Activated CD4-positive, alpha-beta T cell treated with anti-CD3 and anti-CD28 coated beads for 4 hours (primary cell): ENCODE measurements at regions not wholly inside any gene's neighbourhood (a gene's known extent, or its start where the extent isn't known, plus 50 kb on each side); places are given as distances from the start of the nearest gene placed in this dataset.
"Not testable (repeated sequence)": the region's sequence is repeated elsewhere in the genome, so short reads cannot be mapped to it uniquely, and the experiment has no call there.

ENCODE experiments used
- DNase-seq, 2 donors: peaks; one replicate each; pipeline ENCODE4 v3.0.0-alpha.2; 2020

GRCh38 chr1:22196041-22196440 is 53.1 kb upstream of the WNT4 start:
- DNase-seq, result no peak

DNA sequence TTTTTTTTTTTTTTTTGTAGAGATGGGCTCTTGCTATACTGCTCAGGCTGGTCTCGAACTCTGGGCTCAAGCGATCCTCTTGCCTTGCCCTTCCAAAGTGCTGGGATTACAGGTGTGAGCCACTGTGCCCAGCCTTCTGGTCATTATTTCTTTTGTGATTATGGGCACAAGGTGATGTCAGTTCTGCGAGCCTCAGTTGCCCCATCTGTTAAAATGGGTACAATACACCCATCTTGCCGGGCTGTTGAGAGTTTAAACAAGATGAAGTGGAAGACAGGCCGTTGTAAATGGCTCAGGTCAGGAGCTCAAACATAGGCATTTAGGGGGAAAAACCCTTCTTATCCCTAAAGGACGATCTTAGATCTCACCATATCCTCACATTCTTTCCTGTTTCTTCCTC is 53.7 kb upstream of the WNT4 start:
- no peak for DNase-seq

DNA sequence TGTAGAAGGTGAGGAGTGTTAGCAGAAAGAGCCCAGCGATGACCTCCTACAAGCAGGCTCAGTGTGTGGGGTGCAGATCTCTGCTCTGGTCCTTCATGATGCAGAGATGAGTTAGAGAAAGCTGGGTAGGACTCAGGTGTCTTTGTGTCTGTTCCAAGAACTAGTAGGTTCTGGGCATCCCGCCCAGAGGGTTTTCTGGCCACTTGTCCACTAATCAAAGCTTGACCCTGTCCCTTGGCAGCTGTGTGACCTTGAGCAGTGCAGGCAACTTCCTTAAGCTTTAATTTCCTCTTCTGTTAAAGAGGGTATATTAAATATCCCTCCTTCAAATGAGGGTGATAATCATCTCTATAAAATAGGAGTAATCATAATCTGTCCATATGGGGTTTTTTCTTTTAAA is 54.7 kb upstream of the WNT4 start:
- no peak for DNase-seq

GRCh38 chr1:22201023-22201422 is 58.1 kb upstream of the WNT4 start:
- no peak for DNase-seq

- DNase-seq, result no peak
Observed at GRCh38 chr1:22203335-22203734, 60.4 kb upstream of the WNT4 start.

DNA sequence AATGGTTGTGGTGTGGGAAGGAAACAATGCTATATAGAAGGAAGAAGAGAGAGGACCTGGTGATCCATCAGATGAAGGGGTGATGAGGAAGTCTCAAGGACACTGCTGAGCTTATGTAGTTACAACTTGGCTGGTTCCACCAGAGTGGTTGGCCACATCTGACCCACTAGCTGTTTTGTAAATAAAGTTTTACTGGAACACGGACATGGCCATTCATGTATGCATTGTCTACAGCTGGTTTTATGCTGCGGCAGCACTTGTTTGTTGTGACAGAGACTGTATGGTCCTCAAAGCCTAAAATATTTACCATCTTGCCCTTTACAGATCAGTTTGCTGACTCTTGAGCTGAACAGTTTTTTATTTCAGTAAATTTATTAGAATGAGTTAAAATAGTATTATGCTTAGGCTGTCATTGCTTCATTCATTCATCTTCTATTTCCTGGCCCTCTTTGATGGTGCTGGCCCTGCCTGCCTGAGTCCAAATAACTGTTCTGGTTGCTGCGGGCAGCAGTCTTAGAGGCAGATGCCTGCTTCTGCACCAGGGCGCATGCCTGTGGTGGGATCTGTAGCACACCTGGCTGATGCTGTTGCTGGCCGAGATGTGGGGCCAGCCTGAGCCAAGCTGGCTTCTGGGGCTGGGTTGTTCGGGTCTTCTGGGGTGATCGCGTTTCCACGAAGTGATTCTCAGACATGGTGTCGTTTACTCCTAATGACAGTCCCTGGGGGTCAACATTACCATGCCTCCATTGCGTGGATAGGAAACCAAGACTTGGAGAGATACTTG is 61.4 kb upstream of the WNT4 start:
- no peak for DNase-seq

DNA sequence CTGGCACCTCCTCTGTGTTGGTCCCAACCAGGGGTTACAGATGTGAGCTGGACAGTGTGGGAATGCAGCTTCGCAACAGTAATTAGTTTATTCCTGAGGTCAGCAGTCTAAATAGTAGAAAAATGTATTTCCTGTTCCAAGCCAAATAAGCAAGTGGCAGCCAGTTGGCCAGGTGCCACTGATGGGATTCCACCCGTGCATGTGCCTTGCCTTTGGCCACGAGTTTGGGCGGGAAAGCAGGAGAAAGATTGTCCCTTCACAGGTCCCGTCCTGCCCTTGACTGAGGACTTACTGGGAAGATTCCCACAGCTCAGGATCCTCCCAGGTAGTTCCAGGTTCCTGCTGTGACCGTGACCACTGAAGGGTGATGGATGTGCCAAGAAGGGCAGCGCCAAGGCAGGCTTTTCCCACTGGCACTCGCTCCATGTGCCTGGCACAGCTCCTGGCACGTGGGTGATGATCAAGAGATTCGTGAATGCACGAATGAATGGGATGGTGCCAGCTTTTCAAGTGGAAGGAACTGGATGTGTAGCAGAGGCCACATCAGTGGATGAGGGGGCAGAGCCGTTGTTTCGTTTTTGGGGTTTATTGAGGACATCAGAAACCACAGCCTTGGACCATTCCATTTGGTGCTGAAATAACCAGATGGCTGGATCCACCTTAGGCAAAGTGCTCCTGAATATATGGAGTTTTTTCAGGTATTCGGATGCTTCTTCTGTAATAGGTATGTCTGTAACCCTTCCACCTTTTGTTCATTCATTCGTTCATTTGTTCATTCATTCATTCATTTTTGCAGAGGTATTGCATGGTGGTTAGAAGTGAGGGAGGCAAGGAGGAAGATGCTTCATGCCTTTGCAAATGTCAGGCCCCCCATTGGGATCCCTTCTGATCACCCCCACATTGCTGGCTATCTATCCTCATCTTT is 62.4 kb upstream of the WNT4 start:
- no peak for DNase-seq

DNA sequence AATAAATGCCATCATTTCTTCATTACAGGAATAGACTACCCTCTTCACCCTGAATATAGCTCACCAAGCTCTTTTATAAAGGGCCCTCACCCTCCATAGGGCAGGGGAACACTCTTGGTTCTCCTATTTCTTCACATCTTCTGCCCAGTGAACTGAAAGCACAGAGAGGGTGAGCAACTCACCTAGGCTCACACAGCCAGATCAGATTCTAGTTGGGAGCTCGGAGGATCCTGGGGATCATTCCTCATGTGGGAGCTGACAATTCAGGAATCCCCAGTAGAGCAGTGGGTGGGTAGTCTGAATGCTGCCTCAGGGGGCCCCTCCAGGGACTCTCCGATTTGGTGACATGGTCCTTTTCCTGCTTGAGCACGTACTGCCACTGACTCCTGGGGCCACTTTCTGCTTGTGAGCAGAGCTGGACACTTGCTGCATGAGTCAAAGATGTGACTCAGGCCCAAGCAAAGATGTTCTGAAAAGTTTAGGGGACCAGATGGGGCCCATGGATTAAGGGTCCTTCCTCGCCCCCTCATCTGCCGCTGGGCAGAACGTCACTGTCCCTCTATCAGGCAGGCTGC is 63.7 kb upstream of the WNT4 start:
- DNase-seq, result no peak

- no peak for DNase-seq
Observed at GRCh38 chr1:22207511-22208267, 64.8 kb upstream of the WNT4 start.

- DNase-seq, result no peak
Observed at GRCh38 chr1:22208268-22208972, 65.5 kb upstream of the WNT4 start.

DNA sequence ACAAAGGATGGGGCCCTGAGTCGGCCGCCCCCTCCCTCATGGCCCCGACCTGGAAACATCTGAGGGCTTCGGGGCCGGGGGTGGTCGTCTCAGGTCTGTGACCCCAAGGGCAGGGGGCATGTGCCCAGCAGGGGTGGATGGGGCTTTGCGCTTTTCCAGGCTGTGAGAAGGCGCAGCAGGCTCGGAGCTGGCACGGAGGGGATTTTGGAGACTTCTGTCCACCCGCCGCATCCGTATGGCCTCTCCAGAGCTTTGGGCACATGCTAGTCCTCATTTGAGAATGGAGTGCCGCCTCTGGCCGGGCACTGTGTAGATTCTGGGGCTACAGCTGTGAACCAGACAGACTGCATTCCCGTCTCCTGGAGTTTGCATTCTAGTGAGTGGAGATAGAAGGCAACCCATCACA is 66.1 kb upstream of the WNT4 start:
- DNase-seq, result no peak

DNA sequence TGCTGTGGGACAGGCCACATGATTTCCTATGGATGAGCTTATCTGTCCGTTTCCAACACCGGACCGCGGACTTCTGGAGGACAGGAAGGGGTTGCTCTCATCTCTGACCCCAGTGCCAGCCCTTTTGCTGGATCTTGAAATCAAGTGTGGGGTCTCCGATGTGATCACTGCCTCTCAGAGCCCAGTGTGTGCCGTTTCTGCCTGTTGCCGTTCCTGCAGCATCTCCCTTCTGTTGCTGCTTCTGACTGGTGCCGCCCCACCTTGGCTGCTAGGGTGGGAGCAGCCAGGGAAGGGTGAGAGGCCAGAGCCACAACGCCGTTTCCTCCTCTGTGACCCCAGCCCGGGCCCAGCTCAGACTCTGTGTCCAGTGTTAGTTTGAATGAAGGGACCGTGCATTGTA is 67.3 kb upstream of the WNT4 start:
- DNase-seq, result no peak

DNA sequence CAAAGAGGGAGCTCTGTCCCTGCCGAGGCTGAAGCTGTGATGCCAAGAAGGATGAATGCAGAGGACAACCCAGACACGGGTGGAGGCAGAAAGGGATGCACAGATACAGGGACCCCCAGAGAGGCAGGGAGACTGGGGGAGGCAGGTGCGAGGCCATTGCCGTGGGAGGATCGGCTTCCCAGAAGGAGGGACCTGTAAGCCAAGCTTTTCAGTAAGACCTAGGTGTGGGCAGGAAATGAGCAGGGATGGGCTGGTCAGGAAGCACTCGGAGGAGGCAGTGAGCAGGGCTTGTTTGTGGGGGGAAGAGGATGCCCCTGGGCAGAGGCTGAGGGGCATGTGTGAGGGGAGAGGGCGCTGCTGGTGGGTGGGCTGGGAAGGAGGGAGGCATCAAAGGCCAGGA is 67.7 kb upstream of the WNT4 start:
- no peak for DNase-seq

DNA sequence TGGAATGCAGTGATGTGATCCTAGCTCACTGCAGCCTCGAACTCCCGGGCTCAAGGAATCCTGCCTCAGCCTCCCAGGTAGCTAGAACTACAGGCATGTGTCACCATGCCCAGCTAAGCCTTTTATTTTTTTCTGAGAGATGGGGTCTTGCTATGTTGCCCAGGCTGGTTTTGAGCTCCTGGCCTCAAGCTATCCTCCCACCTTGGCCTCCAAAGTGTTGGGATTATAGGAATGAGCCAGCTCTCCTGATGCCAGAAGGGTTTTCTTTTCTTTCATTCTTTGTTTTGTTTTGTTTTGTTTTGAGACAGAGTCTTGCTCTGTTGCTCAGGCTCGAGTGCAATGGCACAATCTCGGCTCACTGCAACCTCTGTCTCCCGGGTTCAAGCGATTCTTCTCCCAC is 68.6 kb upstream of the WNT4 start:
- DNase-seq, result not testable (repeated sequence)

GRCh38 chr1:22212400-22213233 is 69.7 kb upstream of the WNT4 start:
- DNase-seq, result no peak

- no peak for DNase-seq
Observed at GRCh38 chr1:22216210-22216883, 73.5 kb upstream of the WNT4 start.

GRCh38 chr1:22216966-22217365 is 74.1 kb upstream of the WNT4 start:
- no peak for DNase-seq

GRCh38 chr1:22217811-22218460 is 75.0 kb upstream of the WNT4 start:
- DNase-seq, result no peak

DNA sequence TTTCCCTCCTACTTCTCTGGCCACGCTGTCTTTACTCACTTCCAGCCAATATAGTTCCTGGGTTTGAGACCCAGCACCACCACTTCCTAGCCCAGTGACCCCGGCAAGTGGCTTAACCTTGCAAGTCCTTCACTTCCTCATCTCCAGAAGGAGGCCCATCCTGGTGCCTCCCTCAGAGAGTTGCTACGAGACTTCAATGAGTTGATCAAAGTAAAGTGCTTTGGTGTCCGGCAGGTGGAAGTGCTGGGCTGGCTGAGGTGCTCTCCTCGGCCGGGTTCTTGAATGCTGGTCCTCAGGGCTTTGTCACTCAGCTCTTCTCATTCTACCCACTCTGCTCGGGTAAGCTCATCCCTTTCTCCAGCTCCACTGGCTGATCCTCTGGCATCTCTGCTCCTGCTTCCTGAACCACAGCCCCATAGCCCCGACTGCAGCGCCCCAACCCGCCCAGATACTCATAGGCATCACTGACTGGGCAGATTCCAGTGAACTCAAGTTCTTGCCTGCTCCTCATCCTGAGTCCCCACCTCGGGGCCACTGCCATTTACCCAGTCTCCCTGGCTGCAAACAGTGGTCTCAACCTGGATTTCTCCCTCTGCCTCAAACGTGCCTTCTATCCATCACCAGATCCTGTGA is 75.8 kb upstream of the WNT4 start:
- DNase-seq, result no peak
